ENCODE measurements at regions not wholly inside any gene's neighbourhood (a gene's known extent, or its start where the extent isn't known, plus 50 kb on each side); places are given as distances from the start of the nearest gene placed in this dataset.

- TF ChIP-seq, protein P1, sequence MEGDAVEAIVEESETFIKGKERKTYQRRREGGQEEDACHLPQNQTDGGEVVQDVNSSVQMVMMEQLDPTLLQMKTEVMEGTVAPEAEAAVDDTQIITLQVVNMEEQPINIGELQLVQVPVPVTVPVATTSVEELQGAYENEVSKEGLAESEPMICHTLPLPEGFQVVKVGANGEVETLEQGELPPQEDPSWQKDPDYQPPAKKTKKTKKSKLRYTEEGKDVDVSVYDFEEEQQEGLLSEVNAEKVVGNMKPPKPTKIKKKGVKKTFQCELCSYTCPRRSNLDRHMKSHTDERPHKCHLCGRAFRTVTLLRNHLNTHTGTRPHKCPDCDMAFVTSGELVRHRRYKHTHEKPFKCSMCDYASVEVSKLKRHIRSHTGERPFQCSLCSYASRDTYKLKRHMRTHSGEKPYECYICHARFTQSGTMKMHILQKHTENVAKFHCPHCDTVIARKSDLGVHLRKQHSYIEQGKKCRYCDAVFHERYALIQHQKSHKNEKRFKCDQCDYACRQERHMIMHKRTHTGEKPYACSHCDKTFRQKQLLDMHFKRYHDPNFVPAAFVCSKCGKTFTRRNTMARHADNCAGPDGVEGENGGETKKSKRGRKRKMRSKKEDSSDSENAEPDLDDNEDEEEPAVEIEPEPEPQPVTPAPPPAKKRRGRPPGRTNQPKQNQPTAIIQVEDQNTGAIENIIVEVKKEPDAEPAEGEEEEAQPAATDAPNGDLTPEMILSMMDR (IDR thresholded peaks at IDR 0.05; ENCODE audit: poor library complexity, severe bottlenecking), result no peak
- TF ChIP-seq POLR2AphosphoS5 (IDR thresholded peaks at IDR 0.05) (no peak), MXI1 (conservative IDR thresholded peaks at IDR 0.05; ENCODE audit: poor library complexity, severe bottlenecking) (no peak), EZH2 (IDR thresholded peaks at IDR 0.05; ENCODE audit: borderline replicate concordance, insufficient read depth, low read length, poor library complexity, severe bottlenecking) (no peak), TAF1 (IDR thresholded peaks at IDR 0.05; ENCODE audit: low read depth) (no peak), SMC3 (conservative IDR thresholded peaks at IDR 0.05; ENCODE audit: poor library complexity) (no peak)
These were observed 510.9 kb downstream of the ANKRD50 start for GRCh38 chr4:124201636-124202035.

Data from neural cell (in vitro differentiated cells).